T-helper 1 cell (primary cell): ENCODE measurements at regions not wholly inside any gene's neighbourhood (a gene's known extent, or its start where the extent isn't known, plus 50 kb on each side); places are given as distances from the start of the nearest gene placed in this dataset.
"Not testable (repeated sequence)": the region's sequence is repeated elsewhere in the genome, so short reads cannot be mapped to it uniquely, and the experiment has no call there.

Experiments
- DNase-seq, 5 donors: peaks; one replicate each; pipeline ENCODE4 v3.0.0-alpha.2; 2012 to 2020

GRCh38 chr10:53430127-53430891 lies 657.7 kb upstream of the MBL2 start:
- no peak for DNase-seq

GRCh38 chr10:53422223-53422888 lies 649.8 kb upstream of the MBL2 start:
- DNase-seq, result no peak

GRCh38 chr10:53412651-53413050 lies 640.1 kb upstream of the MBL2 start:
- no peak for DNase-seq

DNA sequence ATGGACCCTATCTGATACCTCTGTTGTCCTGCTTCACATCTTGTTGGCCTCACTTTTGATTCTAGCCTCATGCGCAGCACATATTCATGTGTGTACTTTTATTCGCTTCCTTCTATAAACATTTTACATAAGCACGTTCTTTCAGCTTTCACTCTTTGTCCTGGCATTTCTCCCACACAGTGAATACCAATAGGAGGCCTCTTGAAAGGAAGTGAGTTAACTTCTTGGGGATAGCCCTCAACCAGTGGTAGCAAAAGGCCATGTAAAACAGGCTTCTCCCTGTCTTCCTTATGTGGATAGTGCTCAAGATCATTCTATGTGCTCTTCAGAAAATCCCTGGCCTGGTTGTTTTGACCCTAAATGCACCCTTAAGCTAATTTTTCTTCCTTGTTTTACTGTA lies 633.9 kb upstream of the MBL2 start:
- DNase-seq, result no peak

GRCh38 chr10:53403688-53404087 lies 631.1 kb upstream of the MBL2 start:
- DNase-seq, result no peak

DNA sequence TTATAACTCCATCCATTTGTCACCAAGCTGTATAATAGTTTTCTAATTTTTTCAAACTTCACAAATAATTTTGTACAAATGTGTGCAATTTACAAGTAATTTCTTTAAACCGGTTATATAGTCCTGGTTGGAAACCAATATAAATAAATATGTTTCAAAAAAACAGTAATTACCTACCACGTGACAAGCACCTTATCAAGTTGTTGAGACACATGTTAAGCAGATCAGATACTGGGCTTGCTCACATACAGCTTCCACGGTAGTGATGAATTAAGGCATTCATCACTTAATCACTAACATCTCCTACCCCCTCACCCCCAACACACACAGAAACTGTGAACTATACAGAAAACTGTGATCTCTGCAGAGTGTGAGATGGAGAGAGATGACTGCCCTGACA lies 630.0 kb upstream of the MBL2 start:
- no peak for DNase-seq

DNA sequence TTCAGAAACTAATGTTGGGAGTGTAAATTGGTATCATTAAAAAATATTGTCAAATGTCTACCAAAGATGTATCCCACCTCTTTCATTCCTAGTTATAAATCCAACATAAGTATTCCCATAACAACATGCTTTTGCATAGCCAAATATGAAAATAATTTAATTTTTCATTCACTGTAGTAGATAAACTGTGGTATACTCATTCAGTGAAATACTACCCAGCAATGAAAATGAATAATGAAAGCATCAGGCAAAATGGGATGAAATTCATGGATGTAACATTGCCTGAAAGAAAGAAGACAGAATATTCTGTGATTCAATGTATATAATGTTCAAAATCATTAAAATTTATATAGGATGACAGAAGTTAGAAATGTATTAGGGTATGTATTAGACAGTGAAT lies 629.0 kb upstream of the MBL2 start:
- DNase-seq, result no peak

DNA sequence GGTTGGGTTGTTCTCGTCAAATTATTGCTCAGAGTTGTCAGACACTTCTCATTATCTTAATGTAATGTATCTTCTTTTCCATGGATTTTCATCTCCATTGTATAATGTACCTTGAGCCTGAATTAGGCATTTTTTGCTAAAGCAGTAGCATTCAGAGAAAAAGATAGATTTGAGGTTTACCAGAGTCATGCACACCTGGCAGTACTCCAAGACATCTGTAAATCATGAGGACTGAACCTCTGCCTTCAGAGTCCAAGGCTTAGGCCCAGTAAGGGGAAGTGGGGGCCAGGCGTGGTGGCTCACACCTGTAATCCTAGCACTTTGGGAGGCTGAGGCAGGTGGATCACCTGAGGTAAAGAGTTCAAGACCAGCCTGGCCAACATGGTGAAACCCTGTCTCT lies 624.3 kb upstream of the MBL2 start:
- no peak for DNase-seq

DNA sequence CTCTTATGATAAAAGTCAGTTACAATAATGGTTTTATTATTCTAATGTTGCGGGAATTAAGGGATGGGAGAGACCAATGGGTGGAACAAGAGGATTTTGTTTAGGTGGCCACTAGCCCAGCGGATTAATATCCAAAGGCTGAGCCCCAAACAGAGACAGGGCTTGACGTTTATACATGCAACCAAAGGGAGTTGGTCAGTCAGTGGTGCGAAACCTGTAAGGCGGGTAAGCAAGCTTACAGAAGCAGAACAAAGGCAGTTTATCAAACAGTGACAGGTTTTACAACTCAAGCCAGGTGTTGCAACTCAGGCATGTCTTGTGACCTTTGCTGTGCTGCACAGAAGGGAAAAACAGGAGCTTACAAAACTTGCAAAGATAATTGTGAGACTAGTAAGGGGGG lies 622.9 kb upstream of the MBL2 start:
- no peak for DNase-seq

- no peak for DNase-seq
These were observed 615.0 kb upstream of the MBL2 start for GRCh38 chr10:53387562-53387961.

GRCh38 chr10:53382543-53382942 lies 610.0 kb upstream of the MBL2 start:
- DNase-seq, result no peak

GRCh38 chr10:53379956-53380355 lies 607.4 kb upstream of the MBL2 start:
- DNase-seq, result no peak

GRCh38 chr10:53370347-53370746 lies 597.8 kb upstream of the MBL2 start:
- DNase-seq, result no peak

- DNase-seq, result no peak
These were observed 589.4 kb upstream of the MBL2 start for GRCh38 chr10:53361936-53362335.

GRCh38 chr10:53361281-53361680 lies 588.7 kb upstream of the MBL2 start:
- no peak for DNase-seq

DNA sequence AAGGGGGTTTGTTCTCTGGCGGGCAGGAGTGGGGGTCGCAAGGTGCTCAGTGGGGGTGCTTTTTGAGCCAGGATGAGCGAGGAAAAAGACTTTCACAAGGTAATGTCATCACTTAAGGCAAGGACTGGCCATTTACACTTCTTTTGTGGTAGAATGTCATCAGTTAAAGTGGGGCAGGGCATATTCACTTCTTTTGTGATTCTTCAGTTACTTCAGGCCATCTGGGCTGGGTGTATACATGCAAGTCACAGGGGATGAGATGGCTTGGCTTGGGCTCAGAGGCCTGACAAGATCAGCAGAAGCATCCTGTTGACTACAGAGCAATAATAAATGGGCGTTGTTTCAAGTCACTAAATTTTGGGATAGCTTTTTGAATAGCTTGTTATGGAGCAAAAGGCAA lies 586.4 kb upstream of the MBL2 start:
- not testable (repeated sequence) for DNase-seq

DNA sequence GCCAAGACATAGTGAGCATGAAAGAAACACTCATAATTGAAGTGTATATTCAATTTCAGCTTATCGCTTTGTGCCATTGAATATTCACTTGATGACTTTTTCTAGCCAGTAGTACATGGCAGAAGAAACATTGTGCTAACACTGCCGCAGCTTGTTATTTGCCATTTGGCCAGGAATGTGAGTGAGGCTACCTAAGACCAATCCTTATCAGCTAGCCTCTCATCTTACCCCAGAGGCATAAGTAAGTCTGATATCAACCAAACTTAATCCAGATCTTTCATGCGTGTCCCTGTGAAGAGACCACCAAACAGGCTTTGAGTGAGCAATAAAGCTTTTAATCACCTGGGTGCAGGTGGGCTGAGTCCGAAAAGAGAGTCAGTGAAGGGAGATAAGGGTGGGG lies 586.0 kb upstream of the MBL2 start:
- DNase-seq, result no peak

DNA sequence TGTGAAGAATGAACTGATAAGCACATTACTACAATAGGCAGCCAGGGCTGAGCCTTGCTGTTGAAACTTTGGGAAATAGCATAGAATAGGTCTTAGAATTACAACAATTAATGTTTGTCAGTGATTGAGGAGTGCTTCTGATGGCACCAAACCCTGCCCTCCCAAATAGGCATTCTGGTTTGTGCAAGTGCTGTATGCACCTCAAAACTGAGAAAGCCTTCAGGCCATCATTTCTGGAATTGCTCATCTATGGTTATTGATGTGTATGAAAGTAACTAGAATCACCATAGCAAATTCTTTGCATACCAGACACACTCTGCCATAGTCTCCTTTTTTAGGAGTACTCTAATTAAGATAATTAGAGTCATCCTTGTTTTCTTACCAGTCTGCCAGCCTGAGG lies 585.0 kb upstream of the MBL2 start:
- DNase-seq, result no peak

DNA sequence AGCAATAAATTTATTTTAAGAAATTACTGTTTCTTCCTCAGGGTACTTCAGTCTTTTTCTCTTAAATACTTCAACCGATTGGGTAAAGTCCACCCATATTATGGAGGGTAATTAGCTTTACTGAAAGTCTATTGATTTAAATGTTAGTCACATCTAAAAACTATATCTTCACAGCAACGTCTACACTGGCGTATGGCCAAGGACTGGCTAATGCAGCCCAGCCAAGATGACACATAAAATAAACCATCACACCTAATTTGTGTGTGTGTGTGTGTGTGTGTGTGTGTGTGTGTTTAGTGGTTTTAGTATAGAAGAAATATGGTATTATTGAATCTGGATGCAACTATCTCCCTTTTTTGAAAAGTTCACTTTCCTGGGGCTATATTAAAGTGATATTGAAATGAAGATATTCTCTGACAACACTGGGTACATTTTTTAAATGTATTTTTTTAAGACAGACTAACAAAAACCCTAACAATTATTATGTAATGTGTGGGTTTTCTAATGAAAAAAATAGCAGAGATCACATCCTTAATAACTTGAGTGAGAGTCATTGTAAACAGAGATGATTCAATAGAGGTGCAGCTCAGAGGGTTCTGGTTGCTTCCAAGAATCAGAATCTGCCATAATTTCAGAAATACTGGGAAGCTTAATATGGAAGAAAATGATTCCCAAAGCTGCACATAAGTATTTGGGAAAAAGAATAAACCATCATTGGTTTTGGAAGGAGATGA lies 584.2 kb upstream of the MBL2 start:
- no peak for DNase-seq

DNA sequence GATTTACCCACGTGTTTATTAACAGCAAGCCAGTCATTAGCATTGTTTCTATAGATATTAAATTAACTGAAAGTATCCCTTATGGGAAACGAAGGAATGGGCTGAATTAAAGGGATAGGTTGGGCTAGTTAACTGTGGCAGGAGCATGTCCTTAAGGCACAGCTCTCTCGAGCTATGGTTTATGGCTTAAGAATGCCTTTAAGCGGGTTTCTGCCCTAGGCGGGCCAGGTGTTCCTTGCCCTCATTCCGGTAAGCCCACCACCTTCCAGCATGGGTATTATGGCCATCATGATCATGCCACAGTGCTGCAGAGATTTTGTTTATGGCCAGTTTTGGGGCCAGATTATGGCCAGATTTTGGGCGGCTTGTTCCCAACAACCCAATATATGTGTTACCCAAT lies 569.9 kb upstream of the MBL2 start:
- DNase-seq, result not testable (repeated sequence)

GRCh38 chr10:53338199-53338598 lies 565.6 kb upstream of the MBL2 start:
- DNase-seq, result not testable (repeated sequence)

DNA sequence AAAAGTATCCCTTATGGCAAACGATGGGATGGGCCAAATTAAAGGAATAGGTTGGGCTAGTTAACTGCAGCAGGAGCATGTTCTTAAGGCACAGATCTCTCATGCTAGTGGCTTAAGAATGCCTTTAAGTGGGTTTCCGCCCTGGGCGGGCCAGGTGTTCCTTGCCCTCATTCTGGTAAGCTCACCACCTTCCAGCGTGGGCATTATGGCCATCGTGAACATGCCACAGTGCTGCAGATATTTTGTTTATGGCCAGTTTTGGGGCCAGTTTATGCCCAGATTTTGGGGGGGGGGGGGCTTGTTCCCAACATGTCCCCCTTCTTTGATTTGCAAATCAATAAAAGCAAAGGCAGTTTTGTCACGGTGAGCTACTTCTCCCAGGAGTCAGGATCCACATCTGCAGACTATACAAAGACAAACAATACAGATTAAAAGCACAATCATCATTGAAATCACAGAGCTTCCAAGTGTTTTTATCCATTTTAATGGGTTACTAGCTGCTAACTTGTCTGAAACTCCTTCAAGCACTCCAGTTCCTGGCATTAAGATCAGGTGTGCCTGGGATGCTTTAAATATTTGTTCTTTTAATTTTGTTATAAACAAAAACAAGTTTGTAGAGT lies 563.3 kb upstream of the MBL2 start:
- not testable (repeated sequence) for DNase-seq

DNA sequence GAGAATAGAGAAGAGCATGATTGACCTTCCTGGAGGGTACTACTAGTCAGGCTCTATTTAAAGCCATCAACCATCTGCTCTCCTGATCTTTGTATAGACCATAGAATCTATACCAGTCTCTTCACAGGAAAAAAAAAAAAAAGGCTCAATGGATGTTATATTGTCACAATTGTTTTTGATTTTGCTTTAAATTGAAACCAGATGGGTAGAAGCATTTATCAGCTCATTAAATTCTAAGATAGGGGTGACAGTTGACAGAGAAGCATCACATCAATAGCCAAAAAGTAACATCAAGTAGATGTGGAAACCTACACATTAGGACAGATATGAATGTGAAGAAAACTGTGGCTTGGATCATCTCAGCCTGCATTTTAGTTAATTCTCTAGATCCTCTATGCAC lies 558.9 kb upstream of the MBL2 start:
- DNase-seq, result no peak
